HCEC 1CT (cell line): ENCODE measurements at regions not wholly inside any gene's neighbourhood (a gene's known extent, or its start where the extent isn't known, plus 50 kb on each side); places are given as distances from the start of the nearest gene placed in this dataset.
"Not testable (repeated sequence)": the region's sequence is repeated elsewhere in the genome, so short reads cannot be mapped to it uniquely, and the experiment has no call there.

Experiments used
- DNase-seq: peaks from one replicate; pipeline ENCODE4 v3.0.0-alpha.2; 2017

GRCh38 chr4:103982454-103982853 is 262.7 kb upstream of the TACR3 start:
- no peak for DNase-seq

GRCh38 chr4:103948244-103949018 is 228.6 kb upstream of the TACR3 start:
- no peak for DNase-seq

- no peak for DNase-seq
Observed at GRCh38 chr4:103947617-103948016, 227.8 kb upstream of the TACR3 start.

GRCh38 chr4:103946621-103947268 is 227.0 kb upstream of the TACR3 start:
- not testable (repeated sequence) for DNase-seq

- no peak for DNase-seq
Observed at GRCh38 chr4:103938488-103938887, 218.7 kb upstream of the TACR3 start.

- DNase-seq: no peak
Observed at GRCh38 chr4:103936653-103937145, 216.9 kb upstream of the TACR3 start.

GRCh38 chr4:103934178-103934789 is 214.5 kb upstream of the TACR3 start:
- DNase-seq: peak; percentile 29

GRCh38 chr4:103928370-103928769 is 208.6 kb upstream of the TACR3 start:
- DNase-seq: no peak

GRCh38 chr4:103923551-103923950 is 203.8 kb upstream of the TACR3 start:
- DNase-seq: peak; percentile 3

- no peak for DNase-seq
Observed at GRCh38 chr4:103918214-103918613, 198.4 kb upstream of the TACR3 start.

- DNase-seq: peak; percentile 8
Observed at GRCh38 chr4:103915224-103915869, 195.6 kb upstream of the TACR3 start.

GRCh38 chr4:103907414-103907813 is 187.6 kb upstream of the TACR3 start:
- no peak for DNase-seq

- peak; percentile 78 for DNase-seq
Observed at GRCh38 chr4:103904123-103904522, 184.3 kb upstream of the TACR3 start.

GRCh38 chr4:103902730-103903129 is 182.9 kb upstream of the TACR3 start:
- no peak for DNase-seq

- peak; percentile 46 for DNase-seq
Observed at GRCh38 chr4:103895876-103896465, 176.2 kb upstream of the TACR3 start.

- peak; percentile 69 for DNase-seq
Observed at GRCh38 chr4:103892586-103892985, 172.8 kb upstream of the TACR3 start.

- DNase-seq: peak; percentile 62
Observed at GRCh38 chr4:103887191-103887590, 167.4 kb upstream of the TACR3 start.

- DNase-seq: no peak
Observed at GRCh38 chr4:103885152-103885551, 165.4 kb upstream of the TACR3 start.

- DNase-seq: no peak
Observed at GRCh38 chr4:103867311-103867710, 147.5 kb upstream of the TACR3 start.

GRCh38 chr4:103853627-103854026 is 133.8 kb upstream of the TACR3 start:
- DNase-seq: peak; percentile 10

- DNase-seq: no peak
Observed at GRCh38 chr4:103853146-103853545, 133.4 kb upstream of the TACR3 start.

GRCh38 chr4:103845075-103845474 is 125.3 kb upstream of the TACR3 start:
- DNase-seq: no peak
